HL-60 (cell line): ENCODE measurements at regions not wholly inside any gene's neighbourhood (a gene's known extent, or its start where the extent isn't known, plus 50 kb on each side); places are given as distances from the start of the nearest gene placed in this dataset.
A peak's percentile ranks its signal among the peaks of the same experiment; 100 is the strongest.

Source experiments
- DNase-seq, 2 experiments: peaks; one replicate each; pipeline ENCODE4 v3.0.0-alpha.2; 2010 to 2020; ENCODE audit warnings: low read depth in 1 of 2, low spot score in 1 of 2
- H3K27ac ChIP-seq: fragments of 250-450 bp; sonication (Bioruptor Pico); replicated peaks from 2 replicates; pipeline ENCODE4 v1.5.1; 2020; ENCODE audit warnings: mild to moderate bottlenecking, moderate library complexity
- H3K27me3 ChIP-seq: fragments of 250-450 bp; sonication (Bioruptor Pico); 2 replicates; pipeline ENCODE4 v1.5.1; 2021; ENCODE audit warnings: mild to moderate bottlenecking, moderate library complexity; ENCODE audit not compliant: insufficient read depth, poor library complexity, severe bottlenecking
- H3K4me3 ChIP-seq: replicated peaks from 2 replicates; pipeline ENCODE4 v1.5.1; 2011; ENCODE audit warnings: mild to moderate bottlenecking, control low read depth, low read length; ENCODE audit not compliant: insufficient read depth
- CTCF ChIP-seq: IDR thresholded peaks from one replicate; pipeline ENCODE4 v1.5.1; 2011; ENCODE audit warnings: low read length, control low read depth, inconsistent platforms; ENCODE audit not compliant: insufficient read depth
- GABPA ChIP-seq: IDR thresholded peaks from 2 replicates; pipeline ENCODE4 v1.6.1; 2012; ENCODE audit warnings: low read depth
- POLR2AphosphoS5 ChIP-seq: IDR thresholded peaks from 2 replicates; pipeline ENCODE4 v1.6.1; 2012; ENCODE audit warnings: low read depth
- REST ChIP-seq: IDR thresholded peaks from 2 replicates; pipeline ENCODE4 v1.6.1; 2012; ENCODE audit warnings: low read depth; ENCODE audit not compliant: insufficient replicate concordance
- SPI1 ChIP-seq: IDR thresholded peaks from 2 replicates; pipeline ENCODE4 v1.6.1; 2012; ENCODE audit warnings: low read depth, mild to moderate bottlenecking, borderline replicate concordance
- microRNA-seq: library from miRNA; unstranded; fragments of <30 nt; microRNA quantifications from one replicate; pipeline ENCODE4, GENCODE V29; 2018

DNA sequence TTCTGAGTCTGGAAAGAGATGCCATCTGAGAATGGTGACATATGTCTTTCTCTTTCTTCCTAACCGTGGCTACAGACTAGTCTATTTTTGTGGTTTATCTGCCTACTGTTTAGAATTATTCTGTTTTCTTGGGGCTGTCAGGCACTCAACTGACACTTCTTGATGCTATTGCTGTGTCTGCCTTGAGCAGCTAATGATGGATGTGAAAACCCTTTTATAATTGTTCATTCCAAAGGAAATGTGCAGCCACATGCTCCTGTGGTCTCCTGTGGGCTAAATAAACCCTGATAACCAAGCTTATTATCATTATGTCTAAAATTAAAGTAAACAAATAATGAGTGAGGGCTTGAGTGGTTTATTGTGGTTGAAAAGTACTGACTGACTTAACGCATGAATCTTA is 52.7 kb upstream of the CXADR start:
- no peaks in the 10 kb centered on the region for H3K27me3 ChIP-seq
- H3K4me3 ChIP-seq: no peak overlapping the region
- H3K27ac ChIP-seq: no peak overlapping the region
- DNase-seq: no peak
- TF ChIP-seq SPI1: no peak
- no peak for TF ChIP-seq GABPA
- no peak for TF ChIP-seq CTCF

DNA sequence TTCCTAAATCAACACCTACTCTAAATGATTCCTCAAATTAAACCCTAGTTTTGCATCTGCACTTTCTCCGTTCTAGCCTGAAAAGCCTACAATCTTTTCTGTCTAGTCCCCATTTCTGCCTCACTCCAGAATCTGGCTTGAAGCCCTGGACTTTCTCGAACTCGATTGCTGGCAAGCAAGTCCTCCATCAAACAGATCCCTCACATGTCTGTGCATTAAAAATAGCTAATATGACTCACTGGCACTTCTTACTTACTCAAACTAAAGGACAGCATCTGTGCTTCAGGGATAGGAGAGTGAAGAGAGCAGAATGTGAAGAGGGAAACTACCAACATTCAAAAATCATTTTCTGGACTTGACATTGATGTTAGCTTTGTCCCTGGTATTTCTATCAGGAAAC is 51.8 kb upstream of the CXADR start:
- DNase-seq: no peak
- Histone ChIP-seq H3K27ac (no peak overlapping the region), H3K4me3 (no peak overlapping the region), H3K27me3 (no peaks in the 10 kb centered on the region)
- TF ChIP-seq GABPA (no peak), SPI1 (no peak), POLR2AphosphoS5 (no peak), CTCF (no peak)

- Histone ChIP-seq H3K27ac (no peak overlapping the region), H3K27me3 (no peaks in the 10 kb centered on the region), H3K4me3 (no peak overlapping the region)
- TF ChIP-seq GABPA: no peak
- TF ChIP-seq SPI1: no peak
- no peak for DNase-seq
Observed at GRCh38 chr21:17461582-17461981, 51.3 kb upstream of the CXADR start.

DNA sequence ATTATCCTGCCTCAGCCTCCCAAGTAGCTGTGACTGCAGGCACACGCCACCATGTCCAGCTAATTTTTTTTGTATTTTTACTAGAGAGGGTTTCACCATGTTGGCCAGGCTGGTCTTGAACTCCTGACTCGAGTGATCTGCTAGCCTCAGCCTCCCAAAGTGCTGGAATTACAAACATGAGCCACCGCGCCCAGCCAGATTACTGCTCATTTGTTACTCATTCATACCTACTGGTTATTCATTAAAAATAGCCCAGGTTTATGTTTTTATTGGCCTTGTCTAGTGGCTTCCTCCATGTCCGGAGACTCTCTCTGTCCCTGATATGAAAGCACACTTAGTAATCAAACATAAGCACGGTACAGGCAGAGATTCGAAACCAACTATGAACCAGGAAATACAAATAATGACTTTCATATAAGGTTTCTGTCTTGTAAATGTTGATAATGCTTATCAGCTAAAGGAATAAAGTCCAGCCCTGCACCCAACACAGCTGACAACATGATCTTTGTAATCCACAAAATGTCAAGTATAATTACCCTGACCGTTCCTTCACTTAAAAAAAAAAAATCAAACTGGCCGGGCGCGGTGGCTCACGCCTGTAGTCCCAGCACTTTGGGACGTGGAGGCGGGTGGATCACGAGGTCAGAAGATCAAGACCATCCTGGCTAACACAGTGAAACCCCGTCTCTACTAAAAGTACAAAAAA is 50.4 kb upstream of the CXADR start:
- no peak overlapping the region for H3K27ac ChIP-seq
- H3K4me3 ChIP-seq: no peak overlapping the region
- no peaks in the 10 kb centered on the region for H3K27me3 ChIP-seq
- TF ChIP-seq REST (no peak), GABPA (no peak), CTCF (no peak), POLR2AphosphoS5 (no peak), SPI1 (no peak)
- no peak for DNase-seq

Small RNA genes in the stretch of these regions (microRNA-seq; reads per million reads assigned to microRNA genes)
- 0.90 reads per million for gene MIR125B2
- gene MIR99A: 167 reads per million, percentile 74 among the genes with 10 or more reads in this experiment
- gene MIRLET7C: 3.9 reads per million, percentile 10 among the genes with 10 or more reads in this experiment
